ENCODE measurements at regions not wholly inside any gene's neighbourhood (a gene's known extent, or its start where the extent isn't known, plus 50 kb on each side); places are given as distances from the start of the nearest gene placed in this dataset.

DNA sequence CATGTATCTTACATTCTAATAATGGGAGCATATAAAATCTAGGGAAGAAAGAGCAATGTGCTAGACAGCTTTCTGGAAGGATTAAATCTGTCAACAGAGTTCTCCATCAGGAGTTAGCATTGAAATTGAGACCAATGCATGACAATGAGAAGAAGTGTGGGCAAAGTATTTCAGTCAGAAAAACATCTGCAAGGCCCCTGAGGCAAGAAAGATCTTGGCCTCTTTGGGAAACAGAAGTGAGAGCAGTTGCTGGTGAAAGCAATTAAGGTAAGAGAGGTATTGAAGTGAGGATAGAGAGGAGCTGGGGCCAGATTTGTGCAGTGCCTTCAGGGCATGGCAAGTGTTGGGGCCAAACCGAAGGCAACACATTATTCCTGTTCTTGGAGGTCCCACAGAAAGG lies 999.1 kb downstream of the STPG2 start:
- no peak for DNase-seq
- Mint-ChIP-seq H3K27me3 (ENCODE audit: low read depth in 3 of 3) (no peaks in the 10 kb centered on the region), H3K4me3 (no peak overlapping the region), H3K27ac (no peak overlapping the region), H3K4me1 (no peaks in the 10 kb centered on the region), H3K9me3 (peaks cover 8 to 20% (median 13%) of the 10 kb centered on the region in 7 donors), H3K36me3 (no peaks in the 10 kb centered on the region)
- intact Hi-C loops (cut with micrococcal nuclease) = no loop called here
- WGBS (ENCODE audit: insufficient coverage) = no CpG with 5 or more reads among the region's 1 CpG
- H3K4me3 ChIP-seq (replicated peaks in 1 of 3; ENCODE audit: low read depth in 2 of 3, low read length in 3 of 3) = no peak overlapping the region
- H3K4me2 ChIP-seq (replicated peaks; ENCODE audit: extremely low read depth, low read length, poor library complexity, severe bottlenecking) = no peak overlapping the region
- H3K27ac ChIP-seq (ENCODE audit: low read depth in 1 of 2, low read length in 2 of 2) = no peak overlapping the region
- no peaks in the 10 kb centered on the region for H3K79me2 ChIP-seq (ENCODE audit: insufficient read depth, low read length)
- no peaks in the 10 kb centered on the region for H3K4me1 ChIP-seq (ENCODE audit: control insufficient read depth in 1 of 2, insufficient read depth in 2 of 2, low read length in 2 of 2)
- no peak overlapping the region for H2AFZ ChIP-seq (ENCODE audit: insufficient read depth, low read depth, low read length, poor library complexity, severe bottlenecking)
- H3K36me3 ChIP-seq (replicated peaks in 1 of 2; ENCODE audit: control insufficient read depth in 1 of 2, insufficient read depth in 2 of 2, low read length in 2 of 2) = no peaks in the 10 kb centered on the region
- TF ChIP-seq, protein P1, sequence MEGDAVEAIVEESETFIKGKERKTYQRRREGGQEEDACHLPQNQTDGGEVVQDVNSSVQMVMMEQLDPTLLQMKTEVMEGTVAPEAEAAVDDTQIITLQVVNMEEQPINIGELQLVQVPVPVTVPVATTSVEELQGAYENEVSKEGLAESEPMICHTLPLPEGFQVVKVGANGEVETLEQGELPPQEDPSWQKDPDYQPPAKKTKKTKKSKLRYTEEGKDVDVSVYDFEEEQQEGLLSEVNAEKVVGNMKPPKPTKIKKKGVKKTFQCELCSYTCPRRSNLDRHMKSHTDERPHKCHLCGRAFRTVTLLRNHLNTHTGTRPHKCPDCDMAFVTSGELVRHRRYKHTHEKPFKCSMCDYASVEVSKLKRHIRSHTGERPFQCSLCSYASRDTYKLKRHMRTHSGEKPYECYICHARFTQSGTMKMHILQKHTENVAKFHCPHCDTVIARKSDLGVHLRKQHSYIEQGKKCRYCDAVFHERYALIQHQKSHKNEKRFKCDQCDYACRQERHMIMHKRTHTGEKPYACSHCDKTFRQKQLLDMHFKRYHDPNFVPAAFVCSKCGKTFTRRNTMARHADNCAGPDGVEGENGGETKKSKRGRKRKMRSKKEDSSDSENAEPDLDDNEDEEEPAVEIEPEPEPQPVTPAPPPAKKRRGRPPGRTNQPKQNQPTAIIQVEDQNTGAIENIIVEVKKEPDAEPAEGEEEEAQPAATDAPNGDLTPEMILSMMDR (IDR thresholded peaks at IDR 0.05) = no peak
- H3K27me3 ChIP-seq (ENCODE audit: control insufficient read depth in 2 of 2, insufficient read depth in 2 of 2, low read length in 2 of 2) = no peaks in the 10 kb centered on the region
- no peak overlapping the region for H3K9ac ChIP-seq (ENCODE audit: insufficient read depth, low read length, poor library complexity, severe bottlenecking)
- H4K20me1 ChIP-seq (ENCODE audit: insufficient read depth, low read length) = no peaks in the 10 kb centered on the region
- H3K9me3 ChIP-seq (replicated peaks in 1 of 2; ENCODE audit: control insufficient read depth in 1 of 2, insufficient read depth in 1 of 2, low read length in 2 of 2) = peaks cover 14 to 19% of the 10 kb centered on the region in 2 donors

GRCh38 chr4:97150966-97151365 lies 992.3 kb downstream of the STPG2 start:
- TF ChIP-seq, protein P1 (IDR thresholded peaks at IDR 0.05) = no peak
- Histone ChIP-seq H3K9ac (ENCODE audit: insufficient read depth, low read length, poor library complexity, severe bottlenecking) (no peak overlapping the region), H2AFZ (ENCODE audit: insufficient read depth, low read depth, low read length, poor library complexity, severe bottlenecking) (no peak overlapping the region), H3K27me3 (ENCODE audit: control insufficient read depth in 2 of 2, insufficient read depth in 2 of 2, low read length in 2 of 2) (no peaks in the 10 kb centered on the region), H3K4me2 (replicated peaks; ENCODE audit: extremely low read depth, low read length, poor library complexity, severe bottlenecking) (no peak overlapping the region), H3K4me1 (ENCODE audit: control insufficient read depth in 1 of 2, insufficient read depth in 2 of 2, low read length in 2 of 2) (no peaks in the 10 kb centered on the region), H4K20me1 (ENCODE audit: insufficient read depth, low read length) (no peaks in the 10 kb centered on the region), H3K9me3 (replicated peaks in 1 of 2; ENCODE audit: control insufficient read depth in 1 of 2, insufficient read depth in 1 of 2, low read length in 2 of 2) (no peaks in the 10 kb centered on the region), H3K79me2 (ENCODE audit: insufficient read depth, low read length) (no peaks in the 10 kb centered on the region), H3K27ac (ENCODE audit: low read depth in 1 of 2, low read length in 2 of 2) (no peak overlapping the region), H3K36me3 (replicated peaks in 1 of 2; ENCODE audit: control insufficient read depth in 1 of 2, insufficient read depth in 2 of 2, low read length in 2 of 2) (no peaks in the 10 kb centered on the region), H3K4me3 (replicated peaks in 1 of 3; ENCODE audit: low read depth in 2 of 3, low read length in 3 of 3) (no peak overlapping the region)
- H3K27ac Mint-ChIP-seq = no peak overlapping the region
- H3K36me3 Mint-ChIP-seq = no peaks in the 10 kb centered on the region
- H3K9me3 Mint-ChIP-seq = peaks cover 0 to 7% (median 0%) of the 10 kb centered on the region in 7 donors
- DNase-seq = no peak
- no peak overlapping the region for H3K4me3 Mint-ChIP-seq
- WGBS (ENCODE audit: insufficient coverage) = no CpG with 5 or more reads among the region's 2 CpGs
- H3K4me1 Mint-ChIP-seq = no peaks in the 10 kb centered on the region
- H3K27me3 Mint-ChIP-seq (ENCODE audit: low read depth in 3 of 3) = no peaks in the 10 kb centered on the region
- intact Hi-C loops (cut with micrococcal nuclease) = no loop called here
